ENCODE measurements at regions not wholly inside any gene's neighbourhood (a gene's known extent, or its start where the extent isn't known, plus 50 kb on each side); places are given as distances from the start of the nearest gene placed in this dataset.

- 67% methylated on average over 3 of the region's 3 CpGs for WGBS
- Histone ChIP-seq H3K36me3 (no peaks in the 10 kb centered on the region), H3K27me3 (no peaks in the 10 kb centered on the region), H3K4me1 (no peaks in the 10 kb centered on the region), H3K9me3 (peaks cover 4% of the 10 kb centered on the region), H3K27ac (no peak overlapping the region), H3K4me3 (no peak overlapping the region)
- TF ChIP-seq CTCF (IDR thresholded peaks at IDR 0.05): no peak
- DNase-seq (ENCODE audit: low spot score in 2 of 2): no peak
These were observed 574.8 kb downstream of the MBD2 start for GRCh38 chr18:53649621-53650020.

- TF ChIP-seq EP300 (IDR thresholded peaks at IDR 0.05): no peak
- no peak for TF ChIP-seq POLR2A (IDR thresholded peaks at IDR 0.05)
- TF ChIP-seq CTCF (IDR thresholded peaks at IDR 0.05): no peak
- no peak for TF ChIP-seq POLR2AphosphoS5 (IDR thresholded peaks at IDR 0.05)
- no peaks in the 10 kb centered on the region for H3K4me1 ChIP-seq
- no peak overlapping the region for H3K27ac ChIP-seq
- H3K9me3 ChIP-seq: peaks cover 4% of the 10 kb centered on the region
- no peaks in the 10 kb centered on the region for H3K36me3 ChIP-seq
- H3K27me3 ChIP-seq: no peaks in the 10 kb centered on the region
- H3K4me3 ChIP-seq: no peak overlapping the region
- no peak for DNase-seq (ENCODE audit: low spot score in 2 of 2)
- WGBS: 64% methylated on average over 2 of the region's 2 CpGs
These were observed 579.5 kb downstream of the MBD2 start for GRCh38 chr18:53644799-53645471.

- no peak for DNase-seq (ENCODE audit: low spot score in 2 of 2)
- Histone ChIP-seq H3K27ac (no peak overlapping the region), H3K27me3 (no peaks in the 10 kb centered on the region), H3K4me3 (no peak overlapping the region), H3K9me3 (no peaks in the 10 kb centered on the region), H3K4me1 (no peaks in the 10 kb centered on the region), H3K36me3 (no peaks in the 10 kb centered on the region)
- no peak for TF ChIP-seq POLR2A (IDR thresholded peaks at IDR 0.05)
These were observed 584.8 kb downstream of the MBD2 start for GRCh38 chr18:53639687-53640086.

- 60% methylated on average over 1 of the region's 1 CpG for WGBS
- Histone ChIP-seq H3K4me1 (no peaks in the 10 kb centered on the region), H3K4me3 (no peak overlapping the region), H3K36me3 (no peaks in the 10 kb centered on the region), H3K27ac (no peak overlapping the region), H3K9me3 (peaks cover 3% of the 10 kb centered on the region), H3K27me3 (no peaks in the 10 kb centered on the region)
- no peak for DNase-seq (ENCODE audit: low spot score in 2 of 2)
- no peak for TF ChIP-seq POLR2AphosphoS5 (IDR thresholded peaks at IDR 0.05)
- no peak for TF ChIP-seq CTCF (IDR thresholded peaks at IDR 0.05)
- no peak for TF ChIP-seq POLR2A (IDR thresholded peaks at IDR 0.05)
- TF ChIP-seq EP300 (IDR thresholded peaks at IDR 0.05): no peak
These were observed 595.1 kb downstream of the MBD2 start for GRCh38 chr18:53629337-53629736.

- peak in 1 of 2 donors; percentile 70 for DNase-seq (ENCODE audit: low spot score in 2 of 2)
- WGBS: 93% methylated on average over 18 of the region's 25 CpGs
- TF ChIP-seq EP300 (IDR thresholded peaks at IDR 0.05) (no peak), POLR2AphosphoS5 (IDR thresholded peaks at IDR 0.05) (no peak), POLR2A (IDR thresholded peaks at IDR 0.05) (no peak), CTCF (IDR thresholded peaks at IDR 0.05) (no peak)
These were observed 598.4 kb downstream of the MBD2 start for GRCh38 chr18:53625997-53626599.

GRCh38 chr18:53610957-53611356 is 613.5 kb downstream of the MBD2 start:
- no peak for DNase-seq (ENCODE audit: low spot score in 2 of 2)
- Histone ChIP-seq H3K27ac (no peak overlapping the region), H3K27me3 (no peaks in the 10 kb centered on the region), H3K4me1 (no peaks in the 10 kb centered on the region), H3K9me3 (no peaks in the 10 kb centered on the region), H3K4me3 (no peak overlapping the region), H3K36me3 (no peaks in the 10 kb centered on the region)
- TF ChIP-seq EP300 (IDR thresholded peaks at IDR 0.05): no peak
- TF ChIP-seq CTCF (IDR thresholded peaks at IDR 0.05): no peak
- no peak for TF ChIP-seq POLR2AphosphoS5 (IDR thresholded peaks at IDR 0.05)
- WGBS: 98% methylated on average over 1 of the region's 1 CpG

More at GRCh38 chr18:53625997-53626599, 598.4 kb downstream of the MBD2 start:
- H3K27ac ChIP-seq: no peak overlapping the region
- no peak overlapping the region for H3K4me3 ChIP-seq
- peaks cover 4% of the 10 kb centered on the region for H3K9me3 ChIP-seq
- H3K4me1 ChIP-seq: no peaks in the 10 kb centered on the region
- no peaks in the 10 kb centered on the region for H3K36me3 ChIP-seq
- no peaks in the 10 kb centered on the region for H3K27me3 ChIP-seq
